Renal cortex interstitium (tissue), 11 donors: ENCODE measurements at regions not wholly inside any gene's neighbourhood (a gene's known extent, or its start where the extent isn't known, plus 50 kb on each side); places are given as distances from the start of the nearest gene placed in this dataset.

Experiments
- DNase-seq, 11 donors: peaks; one replicate each; pipeline ENCODE4 v3.0.0-alpha.2; 2013; ENCODE audit warnings: low read depth in 9 of 11, low spot score in 4 of 11; ENCODE audit errors: extremely low read depth in 1 of 11

- DNase-seq = no peak
These were observed 68.7 kb upstream of the SPRED2 start for GRCh38 chr2:65501074-65501473.

- no peak for DNase-seq
These were observed 68.1 kb upstream of the SPRED2 start for GRCh38 chr2:65500310-65501040.

GRCh38 chr2:65499216-65499615, 66.8 kb upstream of the SPRED2 start:
- DNase-seq = no peak

GRCh38 chr2:65498396-65498795, 66.0 kb upstream of the SPRED2 start:
- DNase-seq = no peak

- peak in 4 of 11 donors; percentile 9 to 22 (median 9) for DNase-seq
These were observed 63.0 kb upstream of the SPRED2 start for GRCh38 chr2:65495251-65495877.

- DNase-seq = no peak
These were observed 61.7 kb upstream of the SPRED2 start for GRCh38 chr2:65494078-65494477.

- no peak for DNase-seq
These were observed 59.0 kb upstream of the SPRED2 start for GRCh38 chr2:65491381-65491905.

- no peak for DNase-seq
These were observed 57.8 kb upstream of the SPRED2 start for GRCh38 chr2:65490222-65490621.

- DNase-seq = no peak
These were observed 56.9 kb upstream of the SPRED2 start for GRCh38 chr2:65489269-65489668.

- no peak for DNase-seq
These were observed 56.1 kb upstream of the SPRED2 start for GRCh38 chr2:65488527-65488926.

- no peak for DNase-seq
These were observed 55.0 kb upstream of the SPRED2 start for GRCh38 chr2:65487404-65487803.

GRCh38 chr2:65486802-65487201, 54.4 kb upstream of the SPRED2 start:
- no peak for DNase-seq

GRCh38 chr2:65486282-65486681, 53.9 kb upstream of the SPRED2 start:
- DNase-seq = no peak

GRCh38 chr2:65485839-65486238, 53.4 kb upstream of the SPRED2 start:
- no peak for DNase-seq

GRCh38 chr2:65483763-65484162, 51.4 kb upstream of the SPRED2 start:
- DNase-seq = no peak

- DNase-seq = no peak
These were observed 50.6 kb upstream of the SPRED2 start for GRCh38 chr2:65482971-65483370.
